BLaER1 treated with 17β-estradiol and CSF1 and Interleukin-3, amounts not matched to agents 10 nM and 100 nM (cell line): ENCODE measurements at regions not wholly inside any gene's neighbourhood (a gene's known extent, or its start where the extent isn't known, plus 50 kb on each side); places are given as distances from the start of the nearest gene placed in this dataset.
A peak's percentile ranks its signal among the peaks of the same experiment; 100 is the strongest.

Source experiments
- H3K27ac ChIP-seq, 11 experiments: shearing (Covaris generic); formaldehyde crosslinking; 2 replicates each; pipeline ENCODE4 v1.8.1; 2022
- H3K27me3 ChIP-seq, 11 experiments: shearing (Covaris generic); formaldehyde crosslinking; 2 replicates each; pipeline ENCODE4 v1.8.1; 2022
- H3K36me3 ChIP-seq, 11 experiments: shearing (Covaris generic); formaldehyde crosslinking; 2 replicates each; pipeline ENCODE4 v1.8.1; 2022
- H3K4me1 ChIP-seq, 10 experiments: shearing (Covaris generic); formaldehyde crosslinking; 2 replicates each; pipeline ENCODE4 v1.8.1; 2022
- H3K4me2 ChIP-seq, 11 experiments: shearing (Covaris generic); formaldehyde crosslinking; 2 replicates each; pipeline ENCODE4 v1.8.1; 2022
- H3K4me3 ChIP-seq, 10 experiments: shearing (Covaris generic); formaldehyde crosslinking; 2 replicates each; pipeline ENCODE4 v1.8.1; 2022
- H3K9ac ChIP-seq, 11 experiments: shearing (Covaris generic); formaldehyde crosslinking; 2 replicates each; pipeline ENCODE4 v1.8.1; 2022
- H3K9me3 ChIP-seq, 11 experiments: shearing (Covaris generic); formaldehyde crosslinking; replicated peaks in 1 of 11; 2 replicates each; pipeline ENCODE4 v1.8.1; 2022
- H4K20me1 ChIP-seq, 11 experiments: shearing (Covaris generic); formaldehyde crosslinking; 2 replicates each; pipeline ENCODE4 v1.8.1; 2022
- Cebpa-rat ChIP-seq, 11 experiments: shearing (Covaris generic); IDR thresholded peaks; 2 replicates each; pipeline ENCODE4 v1.8.1; 2022

DNA sequence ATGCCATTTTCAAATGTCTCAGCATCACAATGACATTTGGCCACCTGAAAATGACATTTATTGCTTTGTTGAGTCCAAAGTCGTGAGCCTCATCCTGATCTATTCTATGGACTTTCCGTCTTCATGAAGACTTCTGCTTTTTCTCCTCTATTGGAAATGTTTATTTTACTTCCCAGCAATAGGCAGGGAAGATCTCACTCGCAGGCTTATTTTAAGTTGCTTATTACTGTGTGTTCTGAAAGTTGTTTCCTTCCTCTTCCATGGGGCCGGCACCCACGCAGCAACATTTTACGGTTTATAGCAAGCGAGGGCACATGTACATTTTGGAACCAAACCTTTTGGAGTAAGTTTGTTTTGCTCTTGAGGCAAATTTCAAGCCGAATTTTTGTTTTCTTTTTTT lies 221.0 kb upstream of the KLF6 start:
- Histone ChIP-seq H3K27ac (peak overlapping the region in 4 of 11 experiments; percentile 30 to 95 (median 86); a peak in 7 of 22 replicates), H3K4me3 (no peak overlapping the region), H3K4me1 (peaks cover 0 to 98% (median 0%) of the 10 kb centered on the region in 10 experiments; a peak in 9 of 20 replicates), H3K9me3 (peaks cover 0 to 2% (median 0%) of the 10 kb centered on the region in 11 experiments; a peak in 3 of 22 replicates), H4K20me1 (no peaks in the 10 kb centered on the region), H3K36me3 (no peaks in the 10 kb centered on the region), H3K4me2 (peak overlapping the region in 5 of 11 experiments; percentile 11 to 80 (median 70); a peak in 8 of 22 replicates), H3K27me3 (no peaks in the 10 kb centered on the region), H3K9ac (peak overlapping the region in 3 of 11 experiments; percentile 69 to 79 (median 74); a peak in 6 of 22 replicates)
- no peak for TF ChIP-seq Cebpa-rat (IDR thresholded peaks at IDR 0.05)

DNA sequence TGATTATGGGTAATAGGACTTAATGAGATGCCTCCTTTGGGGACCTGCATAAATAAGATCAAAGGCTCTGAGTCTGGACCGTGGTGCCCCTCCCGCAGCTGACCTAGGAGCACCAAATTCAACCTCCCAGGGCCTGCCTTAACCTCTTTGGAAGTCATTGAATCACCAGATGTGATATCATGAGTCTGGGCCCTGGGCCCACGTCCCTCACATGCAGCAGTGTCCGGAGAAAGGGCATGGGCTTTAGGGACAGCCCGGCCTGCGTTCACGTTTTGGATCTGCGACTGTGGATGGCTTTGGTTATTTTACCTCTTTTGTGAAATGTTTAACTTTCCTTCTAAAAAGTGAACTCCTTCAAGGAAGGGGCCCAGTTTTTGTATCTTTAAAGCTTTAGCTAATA lies 220.0 kb upstream of the KLF6 start:
- Histone ChIP-seq H3K27me3 (no peaks in the 10 kb centered on the region), H3K4me3 (no peak overlapping the region), H4K20me1 (no peaks in the 10 kb centered on the region), H3K27ac (peak overlapping the region in 3 of 11 experiments; percentile 82 to 95 (median 90); a peak in 6 of 22 replicates), H3K9me3 (peaks cover 0 to 10% (median 1%) of the 10 kb centered on the region in 11 experiments; a peak in 12 of 22 replicates), H3K36me3 (no peaks in the 10 kb centered on the region), H3K4me1 (peaks cover 0 to 95% (median 0%) of the 10 kb centered on the region in 10 experiments; a peak in 9 of 20 replicates), H3K9ac (peak overlapping the region in 3 of 11 experiments; percentile 69 to 74 (median 69); a peak in 4 of 22 replicates), H3K4me2 (peak overlapping the region in 3 of 11 experiments; percentile 70 to 80 (median 78); a peak in 6 of 22 replicates)
- TF ChIP-seq Cebpa-rat (IDR thresholded peaks at IDR 0.05) = no peak

DNA sequence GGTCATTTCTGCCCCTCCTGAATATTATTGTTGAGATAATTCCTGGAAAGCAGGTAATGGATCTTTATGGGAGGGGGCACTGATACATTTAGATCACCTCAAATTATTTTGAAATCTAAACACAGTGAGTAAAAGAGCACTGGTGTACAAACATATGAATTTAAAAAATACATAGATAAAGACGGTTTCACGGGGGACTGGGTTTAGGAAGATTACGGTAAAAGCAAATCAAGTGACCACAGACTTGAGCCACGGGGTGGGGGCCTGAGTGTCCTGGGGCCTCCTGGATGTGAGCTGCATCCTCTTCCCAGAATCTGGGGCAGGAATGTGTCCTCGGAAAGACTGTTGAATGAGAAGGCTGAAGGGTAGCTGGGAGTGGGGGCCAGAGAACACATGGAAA lies 219.1 kb upstream of the KLF6 start:
- H3K27me3 ChIP-seq = no peaks in the 10 kb centered on the region
- TF ChIP-seq Cebpa-rat (IDR thresholded peaks at IDR 0.05) = no peak
- H3K9ac ChIP-seq = peak overlapping the region in 2 of 11 experiments; percentile 69 to 74; a peak in 3 of 22 replicates

DNA sequence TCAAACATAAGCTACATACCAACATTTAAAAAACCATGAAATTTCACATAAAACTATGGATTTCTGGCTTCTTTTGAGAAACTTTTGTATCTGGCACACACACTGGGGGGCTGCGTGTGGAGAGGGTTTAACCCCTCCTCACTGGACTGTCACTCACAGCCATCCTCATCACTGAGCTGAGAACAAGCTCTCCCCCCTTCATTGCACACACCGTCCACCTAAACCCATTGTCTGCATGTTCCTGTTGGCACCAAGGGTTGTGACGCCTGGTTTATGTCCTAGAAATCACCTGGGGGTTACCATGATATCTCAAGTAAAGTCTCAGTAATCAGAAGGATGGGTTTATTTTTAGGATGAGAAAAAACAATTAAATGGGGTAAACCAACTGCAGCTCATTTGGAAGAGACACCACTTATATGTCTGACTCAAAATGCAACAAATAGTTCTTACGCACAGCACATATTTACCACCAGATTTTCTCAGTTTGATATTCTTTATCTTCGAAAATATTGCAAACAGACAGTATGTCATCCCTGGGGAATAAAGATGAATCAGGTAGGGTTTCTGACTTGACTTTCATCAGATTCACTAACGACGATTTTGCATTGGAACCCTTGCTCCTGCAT lies 218.5 kb upstream of the KLF6 start:
- H3K27ac ChIP-seq = peak overlapping the region in 1 of 11 experiments; percentile 90; a peak in 2 of 22 replicates
- H3K4me2 ChIP-seq = peak overlapping the region in 3 of 11 experiments; percentile 70 to 80 (median 78); a peak in 4 of 22 replicates
- no peak overlapping the region for H3K4me3 ChIP-seq
- no peaks in the 10 kb centered on the region for H4K20me1 ChIP-seq
- H3K36me3 ChIP-seq = no peaks in the 10 kb centered on the region
- peaks cover 0 to 79% (median 0%) of the 10 kb centered on the region in 10 experiments; a peak in 9 of 20 replicates for H3K4me1 ChIP-seq
- no peak for TF ChIP-seq Cebpa-rat (IDR thresholded peaks at IDR 0.05)
- no peak overlapping the region for H3K9ac ChIP-seq
- peaks cover 0 to 17% (median 7%) of the 10 kb centered on the region in 11 experiments; a peak in 12 of 22 replicates for H3K9me3 ChIP-seq
- no peaks in the 10 kb centered on the region for H3K27me3 ChIP-seq

More for the DNA sequence above, 219.1 kb upstream of the KLF6 start:
- no peaks in the 10 kb centered on the region for H3K36me3 ChIP-seq
- H3K4me2 ChIP-seq = peak overlapping the region in 3 of 11 experiments; percentile 70 to 80 (median 78); a peak in 5 of 22 replicates
- H3K27ac ChIP-seq = peak overlapping the region in 3 of 11 experiments; percentile 82 to 95 (median 90); a peak in 6 of 22 replicates
- H3K4me3 ChIP-seq = 0 out of 20 replicates have a peak overlapping the region, but pooled peaks of 1 of the 10 experiments have one; percentile 20
- H3K9me3 ChIP-seq = peaks cover 0 to 17% (median 7%) of the 10 kb centered on the region in 11 experiments; a peak in 12 of 22 replicates
- no peaks in the 10 kb centered on the region for H4K20me1 ChIP-seq
- H3K4me1 ChIP-seq = peaks cover 0 to 86% (median 0%) of the 10 kb centered on the region in 10 experiments; a peak in 9 of 20 replicates

GRCh38 chr10:4001811-4002210 lies 216.8 kb upstream of the KLF6 start:
- no peaks in the 10 kb centered on the region for H4K20me1 ChIP-seq
- H3K27ac ChIP-seq = peak overlapping the region in 3 of 11 experiments; percentile 40 to 70 (median 42); a peak in 4 of 22 replicates
- no peak for TF ChIP-seq Cebpa-rat (IDR thresholded peaks at IDR 0.05)
- H3K27me3 ChIP-seq = no peaks in the 10 kb centered on the region
- peaks cover 0 to 17% (median 7%) of the 10 kb centered on the region in 11 experiments; a peak in 12 of 22 replicates for H3K9me3 ChIP-seq
- no peak overlapping the region for H3K4me3 ChIP-seq
- peak overlapping the region in 3 of 11 experiments; percentile 29 to 80 (median 78); a peak in 5 of 22 replicates for H3K4me2 ChIP-seq
- H3K4me1 ChIP-seq = peaks cover 0 to 68% (median 0%) of the 10 kb centered on the region in 10 experiments; a peak in 9 of 20 replicates
- no peak overlapping the region; a peak in 1 of 22 replicates for H3K9ac ChIP-seq
- no peaks in the 10 kb centered on the region for H3K36me3 ChIP-seq

GRCh38 chr10:3999642-4000041 lies 214.6 kb upstream of the KLF6 start:
- Histone ChIP-seq H3K9me3 (peaks cover 0 to 17% (median 7%) of the 10 kb centered on the region in 11 experiments; a peak in 12 of 22 replicates), H3K4me3 (no peak overlapping the region), H4K20me1 (no peaks in the 10 kb centered on the region), H3K27ac (no peak overlapping the region), H3K27me3 (no peaks in the 10 kb centered on the region), H3K4me2 (no peak overlapping the region), H3K36me3 (no peaks in the 10 kb centered on the region), H3K9ac (no peak overlapping the region), H3K4me1 (peaks cover 0 to 69% (median 0%) of the 10 kb centered on the region in 10 experiments; a peak in 6 of 20 replicates)
- TF ChIP-seq Cebpa-rat (IDR thresholded peaks at IDR 0.05) = no peak

DNA sequence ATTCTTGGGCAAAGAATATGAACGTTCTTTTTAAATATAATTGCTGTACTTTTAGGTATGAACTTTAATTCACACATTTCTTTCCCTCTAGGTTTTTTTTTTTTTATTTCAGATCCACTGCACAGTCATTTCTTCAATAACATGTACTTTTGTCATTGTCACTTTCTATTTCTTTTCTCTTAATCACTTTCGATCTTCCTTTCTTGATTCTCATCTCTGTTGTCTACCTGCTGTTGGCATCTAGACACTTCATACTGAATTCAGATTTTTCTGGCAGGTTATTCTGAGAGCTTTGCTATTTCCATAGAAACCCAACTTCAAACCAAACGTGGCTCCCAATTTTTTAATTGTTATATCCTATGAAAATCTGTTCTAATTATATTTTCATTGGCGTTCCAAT lies 211.7 kb upstream of the KLF6 start:
- TF ChIP-seq Cebpa-rat (IDR thresholded peaks at IDR 0.05) = no peak
- Histone ChIP-seq H3K4me3 (no peak overlapping the region), H3K9me3 (peaks cover 0 to 17% (median 7%) of the 10 kb centered on the region in 11 experiments; a peak in 11 of 22 replicates), H4K20me1 (no peaks in the 10 kb centered on the region), H3K27me3 (no peaks in the 10 kb centered on the region), H3K4me2 (peak overlapping the region in 1 of 11 experiments; percentile 78; a peak in 1 of 22 replicates), H3K9ac (no peak overlapping the region), H3K36me3 (no peaks in the 10 kb centered on the region), H3K4me1 (peaks cover 0 to 50% (median 0%) of the 10 kb centered on the region in 10 experiments; a peak in 6 of 20 replicates), H3K27ac (no peak overlapping the region)

GRCh38 chr10:3995302-3996210 lies 210.5 kb upstream of the KLF6 start:
- TF ChIP-seq Cebpa-rat (IDR thresholded peaks at IDR 0.05) = no peak
- peaks cover 0 to 14% (median 9%) of the 10 kb centered on the region in 11 experiments; a peak in 16 of 22 replicates for H3K9me3 ChIP-seq
- H3K9ac ChIP-seq = peak overlapping the region in 1 of 11 experiments; percentile 44; a peak in 1 of 22 replicates
- H3K27me3 ChIP-seq = no peaks in the 10 kb centered on the region
- H3K4me1 ChIP-seq = peaks cover 0 to 39% (median 0%) of the 10 kb centered on the region in 10 experiments; a peak in 6 of 20 replicates
- peak overlapping the region in 3 of 11 experiments; percentile 25 to 49 (median 38); a peak in 4 of 22 replicates for H3K27ac ChIP-seq
- no peak overlapping the region for H3K4me3 ChIP-seq
- no peaks in the 10 kb centered on the region for H4K20me1 ChIP-seq
- no peaks in the 10 kb centered on the region for H3K36me3 ChIP-seq
- peak overlapping the region in 3 of 11 experiments; percentile 59 to 78 (median 65); a peak in 6 of 22 replicates for H3K4me2 ChIP-seq
